ENCODE measurements at regions not wholly inside any gene's neighbourhood (a gene's known extent, or its start where the extent isn't known, plus 50 kb on each side); places are given as distances from the start of the nearest gene placed in this dataset.

- no peak for TF ChIP-seq CTCF (IDR thresholded peaks at IDR 0.05; ENCODE audit: borderline replicate concordance, control extremely low read depth, extremely low read depth, insufficient read depth, missing control alignments)
- in situ Hi-C loops (cut with MboI; ENCODE audit: low sequenced_read_pairs, unreplicated experiment) = no loop called here
These were observed 60.8 kb upstream of the CLDN14 start for GRCh38 chr21:36540700-36541099.

GRCh38 chr21:36541721-36542139 lies 61.8 kb upstream of the CLDN14 start:
- in situ Hi-C loops (cut with MboI; ENCODE audit: low sequenced_read_pairs, unreplicated experiment) = no loop called here
- TF ChIP-seq CTCF (IDR thresholded peaks at IDR 0.05; ENCODE audit: borderline replicate concordance, control extremely low read depth, extremely low read depth, insufficient read depth, missing control alignments) = no peak
- peak; percentile 52 for DNase-seq (ENCODE audit: low spot score)

More at GRCh38 chr21:36540700-36541099, 60.8 kb upstream of the CLDN14 start:
- DNase-seq (ENCODE audit: low spot score) = no peak

- peak; percentile 45 for TF ChIP-seq CTCF (IDR thresholded peaks at IDR 0.05; ENCODE audit: borderline replicate concordance, control extremely low read depth, extremely low read depth, insufficient read depth, missing control alignments)
- in situ Hi-C loops (cut with MboI; ENCODE audit: low sequenced_read_pairs, unreplicated experiment) = no loop called here
- peak; percentile 82 for DNase-seq (ENCODE audit: low spot score)
These were observed 62.6 kb upstream of the CLDN14 start for GRCh38 chr21:36542312-36543101.

- in situ Hi-C loops (cut with MboI; ENCODE audit: low sequenced_read_pairs, unreplicated experiment) = no loop called here
- TF ChIP-seq CTCF (IDR thresholded peaks at IDR 0.05; ENCODE audit: borderline replicate concordance, control extremely low read depth, extremely low read depth, insufficient read depth, missing control alignments) = no peak
- DNase-seq (ENCODE audit: low spot score) = no peak
These were observed 64.0 kb upstream of the CLDN14 start for GRCh38 chr21:36543924-36544323.

GRCh38 chr21:36544545-36544944 lies 64.6 kb upstream of the CLDN14 start:
- in situ Hi-C loops (cut with MboI; ENCODE audit: low sequenced_read_pairs, unreplicated experiment) = no loop called here
- DNase-seq (ENCODE audit: low spot score) = no peak
- no peak for TF ChIP-seq CTCF (IDR thresholded peaks at IDR 0.05; ENCODE audit: borderline replicate concordance, control extremely low read depth, extremely low read depth, insufficient read depth, missing control alignments)

GRCh38 chr21:36545776-36546511 lies 66.0 kb upstream of the CLDN14 start:
- TF ChIP-seq CTCF (IDR thresholded peaks at IDR 0.05; ENCODE audit: borderline replicate concordance, control extremely low read depth, extremely low read depth, insufficient read depth, missing control alignments) = no peak
- in situ Hi-C loops (cut with MboI; ENCODE audit: low sequenced_read_pairs, unreplicated experiment) = loop anchor here (5.0 kb wide), 1 partner anchor 44 kb away; no protein-coding TSS in a partner anchor
- DNase-seq (ENCODE audit: low spot score) = no peak

Measured in GM13976 (cell line).